PC-9 (cell line): ENCODE measurements at regions not wholly inside any gene's neighbourhood (a gene's known extent, or its start where the extent isn't known, plus 50 kb on each side); places are given as distances from the start of the nearest gene placed in this dataset.

Experiments
- BruUV-seq: library from RNA; stranded (reverse); fragments of 400-500 nt; replicated peaks from 2 replicates; lab custom pipeline; 2021; lab: Mats Ljungman, UMichigan
- CTCF ChIA-PET: fragments of 300-600 bp; sonication (Branson Sonifier 250); formaldehyde crosslinking; loops from one replicate; lab custom pipeline; 2022; ENCODE audit warnings: antibody characterized with exemption; lab: Charles Lee
- POLR2A ChIA-PET: fragments of 300-600 bp; sonication (Branson Sonifier 250); formaldehyde crosslinking; loops from one replicate; lab custom pipeline; 2022; ENCODE audit warnings: antibody characterized with exemption; ENCODE audit not compliant: unreplicated experiment; lab: Charles Lee
- DNase-seq, 2 experiments: peaks; one replicate each; pipeline versions ENCODE4 v3.0.0 to v3.0.0-alpha.2; 2015 to 2022; ENCODE audit warnings: mixed read lengths in 1 of 2
- H2AFZ ChIP-seq: fragments of 200-600 bp; sonication (generic); 2 replicates; pipeline ENCODE4 v1.8.1; 2017; ENCODE audit warnings: antibody characterized with exemption
- H3F3A ChIP-seq: fragments of 200-600 bp; sonication (generic); 2 replicates; pipeline ENCODE4 v1.8.1; 2017; ENCODE audit warnings: antibody characterized with exemption, mild to moderate bottlenecking, low read depth; ENCODE audit not compliant: insufficient read depth
- H3K27ac ChIP-seq: fragments of 200-600 bp; sonication (generic); 2 replicates; pipeline ENCODE4 v1.6.1; 2016; ENCODE audit warnings: mixed run types
- H3K27me3 ChIP-seq: fragments of 200-600 bp; sonication (generic); 2 replicates; pipeline ENCODE4 v1.6.1; 2016; ENCODE audit warnings: low read depth, mixed run types; ENCODE audit not compliant: insufficient read depth
- H3K36me3 ChIP-seq: fragments of 200-600 bp; sonication (generic); 2 replicates; pipeline ENCODE4 v1.6.1; 2016; ENCODE audit warnings: low read depth, mixed run types
- H3K4me1 ChIP-seq: fragments of 200-600 bp; sonication (generic); replicated peaks from 2 replicates; pipeline ENCODE4 v1.6.1; 2016; ENCODE audit warnings: mixed run types; ENCODE audit not compliant: insufficient read depth
- H3K4me2 ChIP-seq: fragments of 200-600 bp; sonication (generic); 2 replicates; pipeline ENCODE4 v1.6.1; 2017; ENCODE audit warnings: mixed run types
- H3K4me3 ChIP-seq: fragments of 200-600 bp; sonication (generic); 2 replicates; pipeline ENCODE4 v1.6.1; 2016; ENCODE audit warnings: mixed run types
- H3K79me2 ChIP-seq: fragments of 200-600 bp; sonication (generic); 2 replicates; pipeline ENCODE4 v1.6.1; 2017; ENCODE audit warnings: low read depth, mixed run types
- H3K9me2 ChIP-seq: fragments of 200-600 bp; sonication (generic); 2 replicates; pipeline ENCODE4 v1.8.1; 2017; ENCODE audit warnings: mild to moderate bottlenecking; ENCODE audit not compliant: insufficient read depth
- H3K9me3 ChIP-seq: fragments of 200-600 bp; sonication (generic); 2 replicates; pipeline ENCODE4 v1.8.1; 2016; ENCODE audit warnings: low read depth; ENCODE audit not compliant: insufficient read depth
- H4K20me1 ChIP-seq: fragments of 200-600 bp; sonication (generic); 2 replicates; pipeline ENCODE4 v1.8.1; 2017; ENCODE audit not compliant: insufficient read depth
- CTCF ChIP-seq: fragments of 200-600 bp; sonication (generic); conservative IDR thresholded peaks from 2 replicates; pipeline ENCODE4 v1.6.1; 2017; ENCODE audit warnings: mixed run types, antibody characterized with exemption, mild to moderate bottlenecking, moderate library complexity
- EZH2 ChIP-seq: fragments of 200-600 bp; sonication (generic); IDR thresholded peaks from 2 replicates; pipeline ENCODE4 v1.8.0; 2017; ENCODE audit warnings: antibody characterized with exemption, low read depth
- intact Hi-C: fragments of 100-400 bp; cut with micrococcal nuclease; formaldehyde crosslinking; loops from one replicate; pipeline ENCODE4 v1.10.0; 2022; ENCODE audit not compliant: unreplicated experiment

DNA sequence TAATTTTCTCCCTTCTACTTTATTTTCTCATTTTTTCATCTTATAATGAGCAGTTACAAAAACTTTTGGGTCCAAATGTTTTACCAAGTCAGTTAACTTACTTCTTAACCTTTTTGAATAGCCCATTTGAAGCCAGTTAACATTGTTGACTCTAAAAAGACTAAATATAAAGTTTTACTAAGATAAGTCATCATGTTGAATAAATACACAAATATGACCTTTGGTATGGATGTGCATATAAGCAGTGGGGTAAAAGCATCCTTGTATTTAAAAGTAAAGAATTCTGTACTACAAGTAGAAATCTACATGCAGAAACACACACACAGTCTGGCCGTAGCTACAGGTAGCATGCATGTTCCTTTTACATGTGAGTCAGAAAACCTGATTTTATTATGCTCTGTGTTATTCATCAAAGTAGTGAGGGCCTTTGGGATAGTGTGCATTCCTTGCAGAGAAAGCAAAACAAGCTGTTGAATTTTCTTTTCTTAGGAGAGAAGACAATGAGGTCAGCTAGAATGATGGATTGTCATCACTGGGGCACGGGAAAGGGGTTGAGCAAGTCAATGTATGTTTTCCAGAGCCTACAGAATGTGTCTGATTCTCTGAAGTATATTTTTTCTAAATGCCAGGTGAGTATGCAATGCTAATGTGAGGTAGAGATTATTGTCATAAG is 533.2 kb upstream of the AGA start:
- Histone ChIP-seq H3K27ac (no peak overlapping the region), H3K9me2 (no peaks in the 10 kb centered on the region), H3F3A (no peaks in the 10 kb centered on the region), H3K9me3 (no peaks in the 10 kb centered on the region), H3K4me2 (no peak overlapping the region), H3K79me2 (no peaks in the 10 kb centered on the region), H3K4me3 (no peak overlapping the region), H2AFZ (no peak overlapping the region), H3K36me3 (no peaks in the 10 kb centered on the region), H3K27me3 (no peaks in the 10 kb centered on the region), H3K4me1 (no peaks in the 10 kb centered on the region), H4K20me1 (no peaks in the 10 kb centered on the region)
- BruUV-seq: no TSS peak
- POLR2A ChIA-PET: no interaction called here
- CTCF ChIA-PET: no interaction called here
- no peak for DNase-seq
- intact Hi-C loops: no loop called here
- TF ChIP-seq EZH2 (no peak), CTCF (no peak)

GRCh38 chr4:177986236-177986635 is 544.0 kb upstream of the AGA start:
- H2AFZ ChIP-seq: no peak overlapping the region
- intact Hi-C loops: no loop called here
- H3K36me3 ChIP-seq: no peaks in the 10 kb centered on the region
- no peak overlapping the region for H3K4me2 ChIP-seq
- no peaks in the 10 kb centered on the region for H3K27me3 ChIP-seq
- ChIA-PET POLR2A (no interaction called here), CTCF (no interaction called here)
- H3K4me1 ChIP-seq: no peaks in the 10 kb centered on the region
- H4K20me1 ChIP-seq: no peaks in the 10 kb centered on the region
- no peak overlapping the region for H3K27ac ChIP-seq
- no peaks in the 10 kb centered on the region for H3F3A ChIP-seq
- DNase-seq: no peak
- no peaks in the 10 kb centered on the region for H3K9me2 ChIP-seq
- BruUV-seq: no TSS peak
- TF ChIP-seq EZH2: no peak
- no peak for TF ChIP-seq CTCF
- no peaks in the 10 kb centered on the region for H3K79me2 ChIP-seq
- H3K4me3 ChIP-seq: no peak overlapping the region
- no peaks in the 10 kb centered on the region for H3K9me3 ChIP-seq

DNA sequence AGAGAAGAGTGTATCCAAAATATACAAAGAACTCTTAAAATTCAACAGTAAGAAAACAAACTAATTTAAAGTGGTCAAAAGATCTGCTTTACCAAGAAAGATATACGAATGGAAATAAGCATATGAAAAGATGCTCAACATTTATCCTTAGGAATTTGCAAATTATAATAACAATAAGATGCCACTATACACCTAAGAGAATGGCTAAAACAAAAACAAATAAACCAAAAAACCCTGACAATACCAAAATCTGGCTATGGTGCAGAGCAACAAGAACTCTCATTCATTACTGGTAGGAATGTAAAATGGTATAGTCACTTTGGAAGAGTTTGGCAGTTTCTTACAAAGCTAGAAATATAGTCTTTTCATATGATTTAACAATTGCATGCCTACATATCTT is 545.7 kb upstream of the AGA start:
- Histone ChIP-seq H3K27me3 (no peaks in the 10 kb centered on the region), H3K4me1 (no peaks in the 10 kb centered on the region), H3K4me3 (no peak overlapping the region), H3K36me3 (no peaks in the 10 kb centered on the region), H2AFZ (no peak overlapping the region), H3K4me2 (no peak overlapping the region), H3K27ac (no peak overlapping the region), H3K79me2 (no peaks in the 10 kb centered on the region), H3K9me3 (no peaks in the 10 kb centered on the region), H3K9me2 (no peaks in the 10 kb centered on the region), H3F3A (no peaks in the 10 kb centered on the region), H4K20me1 (no peaks in the 10 kb centered on the region)
- ChIA-PET CTCF (no interaction called here), POLR2A (no interaction called here)
- intact Hi-C loops: no loop called here
- no peak for DNase-seq
- BruUV-seq: no TSS peak
- TF ChIP-seq EZH2 (no peak), CTCF (no peak)
